GM18909 (cell line): ENCODE measurements at regions not wholly inside any gene's neighbourhood (a gene's known extent, or its start where the extent isn't known, plus 50 kb on each side); places are given as distances from the start of the nearest gene placed in this dataset.
"Not testable (repeated sequence)": the region's sequence is repeated elsewhere in the genome, so short reads cannot be mapped to it uniquely, and the experiment has no call there.

Source experiments
- ATAC-seq: cut with Tn5 transposase; IDR thresholded peaks from one replicate; pipeline ENCODE4 v1.9.1; 2021; ENCODE audit warnings: mild to moderate bottlenecking; ENCODE audit not compliant: unreplicated experiment, poor library complexity

DNA sequence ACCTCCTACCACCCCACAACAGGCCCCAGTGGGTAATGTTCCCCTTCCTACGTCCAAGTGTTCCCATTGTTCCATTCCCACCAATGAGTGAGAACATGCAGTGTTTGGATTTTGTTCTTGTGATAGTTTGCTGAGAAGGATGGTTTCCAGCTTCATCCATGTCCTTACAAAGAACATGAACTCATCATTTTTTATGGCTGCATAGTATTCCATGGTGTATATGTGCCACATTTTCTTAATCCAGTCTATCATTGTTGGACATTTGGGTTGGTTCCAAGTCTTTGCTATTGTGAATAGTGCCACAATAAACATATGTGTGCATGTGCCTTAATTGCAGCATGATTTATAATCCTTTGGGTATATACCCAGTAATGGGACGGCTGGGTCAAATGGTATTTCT lies 81.6 kb downstream of the P2RY10 start:
- not testable (repeated sequence) for ATAC-seq

DNA sequence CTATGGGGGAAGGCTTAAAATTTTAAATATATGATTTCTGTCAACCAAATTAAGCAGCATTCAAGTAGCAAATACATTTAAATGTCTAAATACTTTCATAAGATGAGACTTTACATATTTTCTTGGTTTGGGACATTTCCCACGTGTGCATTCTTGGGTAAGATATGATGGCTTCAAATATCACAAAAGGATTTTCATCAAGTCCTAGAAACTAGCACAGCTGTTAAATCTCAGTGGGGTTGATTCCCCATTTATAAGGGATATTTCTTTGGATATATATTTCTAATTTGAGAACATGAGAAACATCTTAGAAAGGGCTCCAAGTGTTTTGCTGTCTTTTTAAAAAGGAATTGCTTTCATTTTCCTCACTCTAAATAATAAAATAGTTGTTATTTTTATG lies 90.2 kb downstream of the P2RY10 start:
- ATAC-seq: no peak

DNA sequence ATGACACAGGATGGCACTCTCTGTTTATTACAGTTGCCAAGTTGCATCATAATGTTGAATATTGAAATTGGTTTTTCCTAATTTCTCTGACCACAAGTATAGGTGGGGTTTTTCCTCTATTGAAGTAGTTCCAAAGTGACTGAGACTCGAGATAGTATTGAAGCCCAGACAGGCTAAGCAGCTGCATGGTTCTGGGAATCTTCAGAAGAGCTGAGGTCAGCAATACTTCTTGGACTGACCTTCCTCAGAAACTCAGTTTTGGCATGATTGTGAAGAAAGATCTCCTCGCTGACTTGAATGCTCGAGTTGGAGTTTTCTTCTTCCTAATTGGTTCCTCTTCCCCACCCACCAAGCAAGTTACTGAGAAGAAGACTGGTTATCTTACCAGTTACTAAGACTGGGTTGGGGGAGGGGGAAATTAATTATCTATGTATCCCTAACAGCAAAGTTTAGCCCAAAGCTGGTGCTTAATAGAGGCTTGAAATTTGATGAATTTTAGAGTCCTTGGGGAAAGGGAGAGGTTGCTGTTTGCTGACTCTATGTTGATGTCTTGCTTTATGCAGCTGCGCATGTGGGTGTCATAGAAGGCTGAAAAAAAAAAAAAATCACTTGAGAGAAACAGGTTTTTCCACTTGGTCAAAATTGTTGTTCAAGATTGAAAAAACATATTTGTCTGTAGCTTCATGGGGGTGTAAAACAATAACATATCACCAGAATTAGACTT lies 91.1 kb downstream of the P2RY10 start:
- ATAC-seq: no peak

DNA sequence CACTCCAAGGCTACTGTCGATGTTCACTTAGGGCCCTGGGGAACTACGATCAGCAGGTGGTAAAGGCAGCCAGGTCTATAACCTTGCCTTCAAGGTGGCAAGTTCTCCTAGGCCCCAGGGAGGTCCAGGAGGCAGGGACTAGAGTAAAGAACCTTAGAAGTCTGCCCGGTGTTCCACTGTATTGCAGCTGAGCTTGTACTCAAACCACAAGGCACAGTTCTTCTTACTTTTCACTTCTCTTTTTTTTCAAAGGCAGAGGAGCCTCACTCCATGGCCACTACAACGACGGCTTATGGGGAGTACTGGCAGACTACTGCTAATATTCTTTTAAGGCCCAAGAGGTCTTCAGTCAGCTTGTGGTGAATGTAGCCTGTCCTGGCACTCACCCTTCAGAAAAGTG lies 78.8 kb upstream of the GPR174 start:
- ATAC-seq: peak; percentile 98

DNA sequence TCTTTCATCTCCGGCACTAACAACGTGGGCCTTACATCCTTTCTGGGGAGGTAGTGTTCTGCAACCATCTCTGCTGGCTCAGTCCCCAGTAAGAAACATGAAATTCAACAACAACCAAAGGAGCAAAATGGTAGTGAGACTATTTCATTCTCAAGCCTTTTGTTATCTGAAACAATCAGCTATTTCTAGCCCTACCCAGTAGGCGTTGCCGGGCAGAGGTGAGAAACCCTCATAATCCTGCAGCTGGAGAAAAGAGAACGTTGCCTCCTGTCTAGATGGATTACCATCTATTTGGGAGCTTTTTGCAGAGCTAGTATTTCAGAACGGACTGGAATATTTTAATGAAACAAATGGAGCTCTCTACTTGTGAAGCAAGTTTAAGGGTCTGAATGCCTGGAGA lies 66.4 kb upstream of the GPR174 start:
- ATAC-seq: no peak

DNA sequence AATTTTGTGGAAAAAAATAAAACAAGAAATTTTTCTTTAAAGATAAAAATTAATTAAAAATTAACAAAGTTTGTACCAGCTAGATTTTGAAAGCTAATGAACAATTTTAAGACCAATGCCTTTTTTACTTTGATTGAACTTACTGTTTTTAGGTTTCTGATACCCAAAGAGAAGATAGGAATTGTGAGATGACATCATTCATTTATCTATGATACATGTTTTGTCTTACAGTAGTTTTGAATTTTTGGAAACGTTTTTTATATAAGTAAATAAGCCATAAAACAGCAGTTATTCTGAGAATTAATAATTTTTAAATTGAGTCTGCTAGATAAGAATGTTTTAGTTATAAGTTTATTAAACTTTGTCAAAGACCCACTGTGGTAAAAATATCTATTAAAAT lies 65.0 kb upstream of the GPR174 start:
- ATAC-seq: no peak

DNA sequence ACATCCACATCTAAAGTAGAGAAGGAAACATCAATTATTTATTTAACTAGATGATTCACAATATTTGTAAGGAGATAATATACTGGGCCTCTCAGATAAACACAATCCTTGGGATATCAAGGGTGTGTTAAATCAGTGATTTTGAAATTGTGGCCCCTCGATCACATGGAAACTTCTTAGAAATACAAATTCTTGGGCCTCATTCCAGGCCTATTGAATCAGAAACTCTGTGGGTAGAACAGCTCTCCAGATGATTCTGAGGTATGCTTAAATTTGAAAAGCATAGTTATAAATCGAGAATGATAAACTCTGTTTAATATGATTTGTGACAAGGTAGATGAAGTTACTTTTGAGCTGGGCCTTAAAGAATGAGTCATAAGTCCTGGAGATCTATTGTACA lies 64.3 kb upstream of the GPR174 start:
- no peak for ATAC-seq

DNA sequence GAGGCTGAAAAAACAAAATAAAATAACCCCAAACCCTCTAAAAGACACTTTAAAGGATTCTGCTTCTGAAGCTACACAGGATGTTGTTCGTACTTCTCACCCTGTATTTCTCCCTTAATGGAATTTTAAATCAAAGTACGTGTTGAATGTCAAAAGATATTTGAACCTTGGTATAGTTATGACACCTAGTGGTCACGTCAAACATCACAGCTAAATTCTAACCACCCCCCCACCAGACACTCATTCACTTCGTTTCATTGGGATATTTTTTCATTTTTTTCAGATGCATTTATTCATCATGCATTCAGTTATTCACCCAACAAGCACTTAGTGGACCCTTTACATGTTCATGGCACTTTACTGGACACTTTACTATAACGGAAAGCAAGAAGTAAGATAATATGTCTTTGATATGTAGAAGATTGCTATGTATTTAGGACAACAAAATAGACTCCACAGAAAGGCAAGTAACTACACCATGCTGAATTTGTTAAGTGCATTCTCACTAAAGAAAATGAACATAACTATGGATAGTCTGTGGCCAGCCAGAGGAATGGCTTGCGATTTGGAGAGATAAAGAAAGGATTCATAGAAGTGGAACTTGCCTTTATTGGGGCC lies 62.5 kb upstream of the GPR174 start:
- peak; percentile 74 for ATAC-seq

DNA sequence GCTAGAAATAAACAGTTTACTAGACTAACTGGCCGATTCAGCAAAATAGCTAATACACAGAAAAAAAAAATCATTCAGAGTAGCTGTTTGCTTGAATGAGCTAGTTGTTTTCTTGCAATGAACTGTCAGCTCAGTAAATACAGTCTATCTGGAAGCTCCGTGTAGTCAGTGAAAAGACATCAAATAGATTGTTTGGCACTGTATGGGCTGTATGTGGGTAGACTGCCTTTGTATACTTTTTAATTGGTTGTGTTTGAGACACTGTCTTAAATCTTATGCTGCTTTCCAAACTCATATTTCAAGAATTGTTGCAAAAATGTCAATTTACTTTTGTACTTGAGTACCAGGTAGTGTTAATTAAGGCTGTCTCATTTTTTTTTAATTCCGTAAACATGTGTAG lies 61.6 kb upstream of the GPR174 start:
- no peak for ATAC-seq

DNA sequence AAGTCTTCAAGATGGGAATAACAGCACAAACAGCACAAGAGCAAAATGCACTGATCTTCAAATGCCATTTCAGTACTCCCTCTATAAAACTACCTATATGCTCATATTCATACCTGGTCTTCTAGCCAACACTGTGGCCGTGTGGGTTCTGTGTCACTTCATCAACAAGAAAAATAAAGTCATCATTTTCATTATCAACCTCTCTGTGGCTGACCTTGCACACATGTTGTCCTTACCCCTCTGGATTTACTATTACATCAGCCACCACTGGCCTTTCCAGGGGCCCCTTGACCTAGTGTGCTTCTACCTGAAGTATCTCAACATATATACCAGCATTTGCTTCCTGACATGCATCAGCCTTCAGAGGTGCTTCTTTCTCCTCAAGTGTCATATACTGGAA lies 59.6 kb upstream of the GPR174 start:
- no peak for ATAC-seq

DNA sequence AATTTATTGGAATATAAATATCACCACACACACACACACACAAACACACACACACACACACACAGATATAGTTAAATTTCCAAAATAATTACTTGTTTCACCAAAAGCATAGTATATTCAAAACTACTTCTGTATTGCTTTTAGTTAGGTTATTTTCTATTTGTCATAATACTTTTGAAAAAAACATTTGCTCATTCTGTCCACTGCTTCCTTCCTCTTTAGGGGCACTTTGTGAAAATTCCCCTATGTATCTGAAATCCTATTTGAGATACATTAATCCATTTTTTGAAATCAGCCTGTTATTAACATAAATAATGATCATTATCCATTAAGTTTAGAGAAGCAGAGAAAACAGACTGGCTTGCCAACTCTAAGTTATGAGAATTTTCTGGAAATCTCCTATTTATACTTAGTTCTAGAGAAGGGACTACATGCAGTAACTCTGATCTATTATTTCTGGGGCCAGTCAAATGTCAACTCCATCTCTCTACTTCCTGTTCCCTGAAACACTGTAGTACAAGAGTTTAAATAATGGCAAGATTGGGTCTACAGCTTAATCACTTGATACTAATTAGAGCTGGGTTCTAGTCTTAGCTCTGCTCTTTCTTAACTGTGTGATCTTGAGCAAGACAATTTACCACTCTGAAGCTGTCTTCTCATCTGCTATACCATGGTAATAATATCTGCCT lies 54.4 kb upstream of the GPR174 start:
- ATAC-seq: no peak

DNA sequence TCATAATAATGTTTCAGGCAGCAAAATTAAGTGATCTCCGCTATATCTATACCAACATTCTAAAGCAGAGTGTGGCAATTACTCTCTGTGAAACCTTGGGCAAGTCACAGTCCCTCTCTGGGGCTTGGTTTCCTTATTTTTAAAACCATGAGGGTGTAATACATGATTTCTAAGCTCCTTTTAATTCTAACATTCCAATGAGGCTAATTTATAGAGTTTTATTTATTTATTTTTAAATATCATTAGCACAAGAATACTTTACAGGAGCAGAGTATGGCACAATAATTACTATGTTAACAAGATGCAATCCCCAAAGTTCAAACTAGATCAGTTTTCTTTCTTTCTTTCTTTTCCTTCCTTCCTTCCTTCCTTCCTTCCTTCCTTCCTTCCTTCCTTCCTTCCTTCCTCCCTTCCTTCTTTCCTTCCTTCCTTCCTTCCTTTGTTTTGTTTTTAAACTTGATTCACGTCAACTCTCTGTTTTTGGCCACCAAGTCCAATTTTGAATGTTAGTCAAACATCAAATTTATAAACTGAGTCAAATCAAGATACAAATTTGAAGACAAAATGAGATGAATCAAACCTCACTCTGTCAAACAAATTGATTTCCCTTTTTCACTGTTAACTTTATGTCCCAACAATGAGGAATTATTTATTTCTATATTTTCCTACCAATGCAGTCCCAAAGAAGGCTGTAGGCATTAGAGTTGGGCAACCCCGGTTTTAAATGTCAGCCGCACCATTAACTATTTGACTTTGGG lies 50.2 kb upstream of the GPR174 start:
- no peak for ATAC-seq
